ENCODE measurements at regions not wholly inside any gene's neighbourhood (a gene's known extent, or its start where the extent isn't known, plus 50 kb on each side); places are given as distances from the start of the nearest gene placed in this dataset.

DNA sequence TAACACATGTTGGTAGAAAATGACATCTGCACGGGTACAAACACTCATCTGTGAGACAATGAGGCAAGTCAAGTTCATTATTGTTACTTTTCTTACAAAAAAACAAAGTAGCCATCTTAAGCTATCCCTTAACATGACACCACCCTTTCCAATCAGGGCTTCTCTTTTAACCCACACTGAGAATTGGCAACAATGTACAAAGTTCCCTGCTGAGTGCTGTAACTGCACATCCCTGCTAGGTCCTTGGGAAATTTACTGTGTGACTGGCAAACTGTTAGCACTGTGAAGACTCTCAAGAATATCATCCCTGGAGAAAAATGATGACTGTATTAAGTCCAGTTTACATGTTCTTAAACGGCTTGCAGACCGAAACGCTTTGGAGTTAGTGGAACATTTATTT lies 185.8 kb upstream of the PLD5 start:
- TF ChIP-seq POLR2A (IDR thresholded peaks at IDR 0.05) (no peak), CTCF (IDR thresholded peaks at IDR 0.05) (no peak)

Measured in upper lobe of left lung (tissue), 4 donors.